GM13977 (cell line): ENCODE measurements at regions not wholly inside any gene's neighbourhood (a gene's known extent, or its start where the extent isn't known, plus 50 kb on each side); places are given as distances from the start of the nearest gene placed in this dataset.

Experiments
- DNase-seq: peaks from one replicate; pipeline ENCODE4 v3.0.0; 2012; ENCODE audit warnings: low spot score
- in situ Hi-C: fragments of 300-500 bp; cut with MboI; formaldehyde crosslinking; loops from one replicate; pipeline ENCODE4 v1.12.0; 2022; ENCODE audit warnings: low sequenced_read_pairs, low pct_unique_long_range_greater_than_20kb, mixed read lengths, inconsistent platforms; ENCODE audit not compliant: unreplicated experiment
- TF ChIP-seq, protein P1 (sequence below): IDR thresholded peaks from 2 replicates; pipeline ENCODE4 v1.5.1; 2012; ENCODE audit warnings: mild to moderate bottlenecking, control low read depth; ENCODE audit not compliant: insufficient read depth; ENCODE audit errors: extremely low read depth, missing control alignments

DNA sequence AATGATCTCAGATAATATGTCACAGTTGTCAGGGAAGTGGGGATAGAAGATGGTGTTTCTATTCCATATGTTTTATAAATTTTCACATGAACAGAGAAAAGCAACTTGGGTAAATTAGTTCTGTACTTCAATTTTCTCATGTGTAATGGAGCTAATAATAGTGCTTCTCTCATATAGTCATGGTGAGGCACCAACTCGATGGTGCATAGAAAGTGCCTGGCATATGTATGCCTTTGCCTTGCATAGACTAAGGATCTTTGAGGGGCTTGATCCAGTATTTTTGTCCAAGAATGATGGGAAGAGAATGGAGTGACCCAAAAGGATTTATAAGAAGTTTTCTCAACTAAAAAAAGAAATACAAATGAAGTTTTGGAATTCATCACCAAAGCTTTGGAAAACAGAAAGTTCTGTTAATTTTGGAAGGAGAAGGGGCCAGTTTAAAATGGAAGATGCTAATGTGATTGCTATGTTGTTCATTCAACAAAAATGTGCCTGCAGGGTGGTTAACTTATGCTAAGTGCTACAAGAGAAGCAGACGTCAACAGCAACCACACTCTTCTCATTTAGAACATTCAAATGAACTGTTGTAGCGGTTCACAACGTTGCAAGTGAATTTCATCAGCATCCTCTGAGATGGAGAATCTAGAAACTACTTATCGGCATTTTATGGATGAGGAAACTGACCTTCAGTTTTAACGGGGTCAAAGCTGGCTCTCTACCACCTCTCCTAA, 86.1 kb downstream of the RTP4 start:
- DNase-seq: no peak
- in situ Hi-C loops: no loop called here
- TF ChIP-seq, protein P1, sequence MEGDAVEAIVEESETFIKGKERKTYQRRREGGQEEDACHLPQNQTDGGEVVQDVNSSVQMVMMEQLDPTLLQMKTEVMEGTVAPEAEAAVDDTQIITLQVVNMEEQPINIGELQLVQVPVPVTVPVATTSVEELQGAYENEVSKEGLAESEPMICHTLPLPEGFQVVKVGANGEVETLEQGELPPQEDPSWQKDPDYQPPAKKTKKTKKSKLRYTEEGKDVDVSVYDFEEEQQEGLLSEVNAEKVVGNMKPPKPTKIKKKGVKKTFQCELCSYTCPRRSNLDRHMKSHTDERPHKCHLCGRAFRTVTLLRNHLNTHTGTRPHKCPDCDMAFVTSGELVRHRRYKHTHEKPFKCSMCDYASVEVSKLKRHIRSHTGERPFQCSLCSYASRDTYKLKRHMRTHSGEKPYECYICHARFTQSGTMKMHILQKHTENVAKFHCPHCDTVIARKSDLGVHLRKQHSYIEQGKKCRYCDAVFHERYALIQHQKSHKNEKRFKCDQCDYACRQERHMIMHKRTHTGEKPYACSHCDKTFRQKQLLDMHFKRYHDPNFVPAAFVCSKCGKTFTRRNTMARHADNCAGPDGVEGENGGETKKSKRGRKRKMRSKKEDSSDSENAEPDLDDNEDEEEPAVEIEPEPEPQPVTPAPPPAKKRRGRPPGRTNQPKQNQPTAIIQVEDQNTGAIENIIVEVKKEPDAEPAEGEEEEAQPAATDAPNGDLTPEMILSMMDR: no peak

DNA sequence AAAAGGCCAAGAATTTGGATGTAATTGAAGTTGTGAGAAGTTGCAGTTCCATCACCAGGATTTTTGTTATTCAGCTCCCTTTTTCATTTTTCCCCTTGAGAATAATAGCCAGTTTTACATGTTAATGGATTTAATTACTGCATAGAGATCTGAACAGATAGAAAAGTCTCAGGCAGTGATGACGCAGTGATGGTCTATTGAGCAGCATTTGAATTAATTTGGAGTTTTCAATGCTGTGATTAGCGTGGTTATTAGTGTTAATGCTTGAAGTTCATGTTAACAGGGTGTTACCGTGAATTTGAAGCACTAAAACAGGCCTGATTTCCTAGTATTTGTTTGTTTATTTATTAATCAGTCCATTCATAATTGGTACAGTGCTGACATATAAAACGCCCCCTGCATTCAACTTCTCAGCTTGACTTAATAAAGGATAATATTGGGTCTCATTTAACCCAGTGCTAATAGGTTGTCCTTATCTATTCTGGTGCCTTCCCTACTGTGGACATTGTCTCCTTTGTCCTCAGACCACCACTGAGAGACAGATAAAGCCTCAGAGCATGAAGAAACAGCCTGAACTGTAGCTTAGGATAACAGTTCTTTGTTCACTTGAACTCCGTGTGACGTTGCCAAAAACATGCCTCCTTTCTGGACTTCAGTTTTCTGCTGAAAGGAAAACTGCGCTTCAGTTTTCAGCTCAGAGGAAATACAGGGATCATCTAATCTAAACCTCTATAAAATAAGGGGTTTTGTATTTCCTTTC, 82.4 kb downstream of the RTP4 start:
- in situ Hi-C loops: no loop called here
- TF ChIP-seq, protein P1: no peak
- no peak for DNase-seq

DNA sequence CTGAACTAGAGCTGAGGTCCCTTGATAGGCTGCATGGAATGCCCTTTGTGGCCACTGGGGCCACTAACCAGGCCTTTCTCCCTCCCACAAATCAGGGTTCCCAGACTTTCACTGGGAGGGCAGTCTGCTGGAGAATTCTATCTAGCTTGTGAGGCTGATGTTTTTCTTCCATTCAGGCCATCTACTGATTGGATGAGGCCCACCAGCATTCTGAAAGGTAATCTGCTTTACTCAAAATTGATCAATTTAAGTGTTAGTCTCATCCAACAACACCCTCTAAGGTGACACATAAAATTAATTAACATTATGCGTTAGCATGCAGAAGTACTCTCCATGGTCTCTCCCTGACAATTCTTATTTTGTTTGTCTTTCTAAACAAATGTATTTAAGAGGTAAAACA, 80.5 kb downstream of the RTP4 start:
- no peak for DNase-seq
- TF ChIP-seq, protein P1: no peak
- in situ Hi-C loops: no loop called here

DNA sequence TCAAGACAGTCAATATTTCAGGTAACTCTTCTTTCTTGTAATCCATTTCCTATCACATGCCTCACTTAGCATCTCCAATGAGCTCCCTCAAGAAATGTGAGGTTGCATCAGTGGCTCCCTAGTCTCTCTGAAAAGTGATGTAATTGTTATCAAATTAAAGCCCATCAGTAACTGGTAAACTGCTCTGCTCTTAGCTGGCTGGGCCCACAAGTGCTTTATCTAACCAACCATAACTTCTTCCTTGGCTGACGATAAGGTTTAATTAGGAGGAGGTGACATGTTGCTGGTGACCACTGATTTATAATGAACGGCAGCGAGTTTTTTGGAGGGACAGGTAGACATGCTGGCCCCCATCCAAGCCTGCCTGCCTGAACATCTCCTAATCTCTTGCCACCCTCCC, 79.6 kb downstream of the RTP4 start:
- DNase-seq: no peak
- TF ChIP-seq, protein P1: no peak
- in situ Hi-C loops: no loop called here

DNA sequence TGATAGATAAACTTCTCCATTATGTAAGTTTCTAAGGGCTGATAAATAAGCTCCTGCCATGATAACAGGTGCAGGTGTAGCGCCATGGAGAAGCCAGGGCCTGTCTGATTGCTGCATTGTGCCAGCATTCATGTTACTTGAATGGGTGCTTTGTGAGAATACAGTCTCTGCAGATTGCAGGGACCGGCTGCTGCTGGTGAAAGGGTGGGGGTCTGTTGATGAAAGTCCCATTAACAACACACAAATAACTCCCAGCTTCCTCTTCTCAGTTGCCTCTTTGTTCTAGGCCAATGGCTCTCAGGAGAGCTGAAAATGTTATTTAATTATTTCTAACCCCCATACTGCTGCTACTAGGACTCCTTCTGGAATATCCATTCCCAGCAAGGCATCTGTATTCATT, 77.2 kb downstream of the RTP4 start:
- in situ Hi-C loops: no loop called here
- TF ChIP-seq, protein P1: no peak
- no peak for DNase-seq

- TF ChIP-seq, protein P1: no peak
- in situ Hi-C loops: no loop called here
- DNase-seq: no peak
These were observed 66.3 kb downstream of the RTP4 start for GRCh38 chr3:187434524-187434923.
